ENCODE measurements at regions not wholly inside any gene's neighbourhood (a gene's known extent, or its start where the extent isn't known, plus 50 kb on each side); places are given as distances from the start of the nearest gene placed in this dataset.

DNA sequence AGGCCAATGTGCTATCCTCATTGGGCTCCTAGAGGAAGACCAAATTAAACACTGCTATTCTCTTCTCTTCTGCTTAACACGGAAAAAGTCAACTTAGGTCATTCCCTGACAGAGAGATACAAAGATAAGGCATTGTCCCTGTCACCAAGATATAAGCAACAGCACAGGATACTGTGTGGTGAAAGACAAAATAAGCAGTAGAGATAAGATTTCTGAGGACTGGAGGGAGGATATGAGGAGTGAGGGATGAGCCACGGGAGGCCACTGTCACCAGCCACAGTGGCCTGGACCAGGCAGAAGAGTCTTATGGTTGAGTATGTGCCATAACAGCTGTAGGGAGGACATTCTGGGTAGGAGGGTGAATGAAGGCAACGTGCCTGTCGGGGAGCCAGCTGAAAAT lies 54.4 kb upstream of the SLC14A2 start:
- H3K79me2 ChIP-seq (ENCODE audit: insufficient read depth): no peaks in the 10 kb centered on the region
- H3K36me3 ChIP-seq (replicated peaks in 1 of 2; ENCODE audit: control insufficient read depth in 1 of 2, insufficient read depth in 2 of 2, low read length in 1 of 2): no peaks in the 10 kb centered on the region
- H3F3A ChIP-seq (replicated peaks; ENCODE audit: insufficient read depth): no peaks in the 10 kb centered on the region
- H3K4me1 ChIP-seq (ENCODE audit: control insufficient read depth in 1 of 2, insufficient read depth in 2 of 2, low read depth in 1 of 2, low read length in 1 of 2): peaks cover 0 to 4% of the 10 kb centered on the region in 2 experiments; a peak in 1 of 4 replicates
- no peaks in the 10 kb centered on the region for H3K9me3 ChIP-seq
- TF ChIP-seq NFIC (IDR thresholded peaks at IDR 0.05; ENCODE audit: borderline replicate concordance): no peak
- no peak for TF ChIP-seq EZH2phosphoT487 (IDR thresholded peaks at IDR 0.05; ENCODE audit: borderline replicate concordance, low read depth)
- no peak for TF ChIP-seq MEF2A (IDR thresholded peaks at IDR 0.05; ENCODE audit: borderline replicate concordance, low read depth)
- TF ChIP-seq RXRA (IDR thresholded peaks at IDR 0.05; ENCODE audit: borderline replicate concordance, low read depth): no peak
- no peak for TF ChIP-seq NRF1 (IDR thresholded peaks at IDR 0.05; ENCODE audit: low read depth, low read length)
- no peak for TF ChIP-seq RCOR1 (IDR thresholded peaks at IDR 0.05; ENCODE audit: low read length)
- TF ChIP-seq RAD21 (IDR thresholded peaks at IDR 0.05; ENCODE audit: low read length): no peak
- TF ChIP-seq FOSL2 (IDR thresholded peaks at IDR 0.05; ENCODE audit: borderline replicate concordance, low read depth): no peak
- TF ChIP-seq, protein P1, sequence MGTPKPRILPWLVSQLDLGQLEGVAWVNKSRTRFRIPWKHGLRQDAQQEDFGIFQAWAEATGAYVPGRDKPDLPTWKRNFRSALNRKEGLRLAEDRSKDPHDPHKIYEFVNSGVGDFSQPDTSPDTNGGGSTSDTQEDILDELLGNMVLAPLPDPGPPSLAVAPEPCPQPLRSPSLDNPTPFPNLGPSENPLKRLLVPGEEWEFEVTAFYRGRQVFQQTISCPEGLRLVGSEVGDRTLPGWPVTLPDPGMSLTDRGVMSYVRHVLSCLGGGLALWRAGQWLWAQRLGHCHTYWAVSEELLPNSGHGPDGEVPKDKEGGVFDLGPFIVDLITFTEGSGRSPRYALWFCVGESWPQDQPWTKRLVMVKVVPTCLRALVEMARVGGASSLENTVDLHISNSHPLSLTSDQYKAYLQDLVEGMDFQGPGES (IDR thresholded peaks at IDR 0.05; ENCODE audit: low read depth, low read length): no peak
- no peak for TF ChIP-seq ELF1 (IDR thresholded peaks at IDR 0.05)
- TF ChIP-seq, protein P2, sequence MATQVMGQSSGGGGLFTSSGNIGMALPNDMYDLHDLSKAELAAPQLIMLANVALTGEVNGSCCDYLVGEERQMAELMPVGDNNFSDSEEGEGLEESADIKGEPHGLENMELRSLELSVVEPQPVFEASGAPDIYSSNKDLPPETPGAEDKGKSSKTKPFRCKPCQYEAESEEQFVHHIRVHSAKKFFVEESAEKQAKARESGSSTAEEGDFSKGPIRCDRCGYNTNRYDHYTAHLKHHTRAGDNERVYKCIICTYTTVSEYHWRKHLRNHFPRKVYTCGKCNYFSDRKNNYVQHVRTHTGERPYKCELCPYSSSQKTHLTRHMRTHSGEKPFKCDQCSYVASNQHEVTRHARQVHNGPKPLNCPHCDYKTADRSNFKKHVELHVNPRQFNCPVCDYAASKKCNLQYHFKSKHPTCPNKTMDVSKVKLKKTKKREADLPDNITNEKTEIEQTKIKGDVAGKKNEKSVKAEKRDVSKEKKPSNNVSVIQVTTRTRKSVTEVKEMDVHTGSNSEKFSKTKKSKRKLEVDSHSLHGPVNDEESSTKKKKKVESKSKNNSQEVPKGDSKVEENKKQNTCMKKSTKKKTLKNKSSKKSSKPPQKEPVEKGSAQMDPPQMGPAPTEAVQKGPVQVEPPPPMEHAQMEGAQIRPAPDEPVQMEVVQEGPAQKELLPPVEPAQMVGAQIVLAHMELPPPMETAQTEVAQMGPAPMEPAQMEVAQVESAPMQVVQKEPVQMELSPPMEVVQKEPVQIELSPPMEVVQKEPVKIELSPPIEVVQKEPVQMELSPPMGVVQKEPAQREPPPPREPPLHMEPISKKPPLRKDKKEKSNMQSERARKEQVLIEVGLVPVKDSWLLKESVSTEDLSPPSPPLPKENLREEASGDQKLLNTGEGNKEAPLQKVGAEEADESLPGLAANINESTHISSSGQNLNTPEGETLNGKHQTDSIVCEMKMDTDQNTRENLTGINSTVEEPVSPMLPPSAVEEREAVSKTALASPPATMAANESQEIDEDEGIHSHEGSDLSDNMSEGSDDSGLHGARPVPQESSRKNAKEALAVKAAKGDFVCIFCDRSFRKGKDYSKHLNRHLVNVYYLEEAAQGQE (IDR thresholded peaks at IDR 0.05; ENCODE audit: low read depth, low read length): no peak
- TF ChIP-seq MXI1 (IDR thresholded peaks at IDR 0.05; ENCODE audit: low read depth, low read length): no peak
- TF ChIP-seq SMC3 (IDR thresholded peaks at IDR 0.05; ENCODE audit: low read depth, low read length): no peak
- TF ChIP-seq, protein P3, sequence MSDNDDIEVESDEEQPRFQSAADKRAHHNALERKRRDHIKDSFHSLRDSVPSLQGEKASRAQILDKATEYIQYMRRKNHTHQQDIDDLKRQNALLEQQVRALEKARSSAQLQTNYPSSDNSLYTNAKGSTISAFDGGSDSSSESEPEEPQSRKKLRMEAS (IDR thresholded peaks at IDR 0.05; ENCODE audit: low read depth): no peak
- TF ChIP-seq, protein P4, sequence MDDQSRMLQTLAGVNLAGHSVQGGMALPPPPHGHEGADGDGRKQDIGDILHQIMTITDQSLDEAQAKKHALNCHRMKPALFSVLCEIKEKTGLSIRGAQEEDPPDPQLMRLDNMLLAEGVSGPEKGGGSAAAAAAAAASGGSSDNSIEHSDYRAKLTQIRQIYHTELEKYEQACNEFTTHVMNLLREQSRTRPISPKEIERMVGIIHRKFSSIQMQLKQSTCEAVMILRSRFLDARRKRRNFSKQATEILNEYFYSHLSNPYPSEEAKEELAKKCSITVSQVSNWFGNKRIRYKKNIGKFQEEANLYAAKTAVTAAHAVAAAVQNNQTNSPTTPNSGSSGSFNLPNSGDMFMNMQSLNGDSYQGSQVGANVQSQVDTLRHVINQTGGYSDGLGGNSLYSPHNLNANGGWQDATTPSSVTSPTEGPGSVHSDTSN (IDR thresholded peaks at IDR 0.05): no peak
- TF ChIP-seq YY1 (IDR thresholded peaks at IDR 0.05; ENCODE audit: low read depth): no peak
- TF ChIP-seq TCF12 (IDR thresholded peaks at IDR 0.05): no peak
- H3K9me2 ChIP-seq: no peaks in the 10 kb centered on the region
- no peaks in the 10 kb centered on the region for H4K20me1 ChIP-seq (ENCODE audit: insufficient read depth)
- ChIA-PET POLR2A (no interaction called here), CTCF (no interaction called here)
- 45% methylated on average over 3 of the region's 4 CpGs for WGBS (ENCODE audit: low lambda C conversion rate)
- no peak overlapping the region for H3K4me2 ChIP-seq
- no peaks in the 10 kb centered on the region for H3K27me3 ChIP-seq (ENCODE audit: insufficient read depth)
- no peak overlapping the region for H2AFZ ChIP-seq (ENCODE audit: low read depth)
- no peak for DNase-seq
- no peak overlapping the region for H3K4me3 ChIP-seq (ENCODE audit: low read depth in 2 of 2, low read length in 1 of 2)
- no peak overlapping the region for H3K27ac ChIP-seq (ENCODE audit: low read depth in 2 of 2, low read length in 1 of 2)
- no peak overlapping the region for H3K9ac ChIP-seq

All from SK-N-SH (cell line).